ENCODE measurements at regions not wholly inside any gene's neighbourhood (a gene's known extent, or its start where the extent isn't known, plus 50 kb on each side); places are given as distances from the start of the nearest gene placed in this dataset.

GRCh38 chr4:103892586-103892985 lies 172.8 kb upstream of the TACR3 start (continued):
- no peak for TF ChIP-seq REST (IDR thresholded peaks at IDR 0.05; ENCODE audit: low read depth)
- no peak for TF ChIP-seq CEBPB (IDR thresholded peaks at IDR 0.05; ENCODE audit: low read depth)
- TF ChIP-seq CTCF (IDR thresholded peaks at IDR 0.05 in 2 of 3, conservative IDR thresholded peaks at IDR 0.05 in 1 of 3; ENCODE audit: borderline replicate concordance in 1 of 3, insufficient read depth in 1 of 3, low read depth in 2 of 3, low read length in 2 of 3): no peak
- no peak for TF ChIP-seq RAD21 (IDR thresholded peaks at IDR 0.05; ENCODE audit: low read depth)
- no peak for TF ChIP-seq SP1 (IDR thresholded peaks at IDR 0.05; ENCODE audit: low read depth)
- TF ChIP-seq SRF (IDR thresholded peaks at IDR 0.05; ENCODE audit: low read depth): no peak
- TF ChIP-seq EZH2phosphoT487 (IDR thresholded peaks at IDR 0.05; ENCODE audit: borderline replicate concordance): no peak

- CTCF ChIA-PET: no interaction called here
- H3K9ac ChIP-seq (ENCODE audit: low read length): no peak overlapping the region
- no peaks in the 10 kb centered on the region for H3K36me3 ChIP-seq (ENCODE audit: control insufficient read depth in 1 of 2, insufficient read depth in 2 of 2, low read length in 2 of 2)
- POLR2A ChIA-PET: no interaction called here
- H4K20me1 ChIP-seq (ENCODE audit: insufficient read depth): no peaks in the 10 kb centered on the region
- H3K27ac ChIP-seq (ENCODE audit: low read depth, low read length): no peak overlapping the region
- H3K27me3 ChIP-seq (ENCODE audit: insufficient read depth, low read length): no peaks in the 10 kb centered on the region
- no peaks in the 10 kb centered on the region for H3K4me1 ChIP-seq (ENCODE audit: control insufficient read depth in 1 of 2, insufficient read depth in 2 of 2, low read length in 2 of 2)
- DNase-seq (ENCODE audit: low read depth, low spot score): no peak
- H2AFZ ChIP-seq (ENCODE audit: low read depth, low read length, poor library complexity, severe bottlenecking): peak overlapping the region; percentile 5
- no peak for ATAC-seq
- TF ChIP-seq POLR2A (IDR thresholded peaks at IDR 0.05; ENCODE audit: borderline replicate concordance, extremely low read depth, insufficient read depth, insufficient read length): no peak
- H3K9me3 ChIP-seq (ENCODE audit: control insufficient read depth in 1 of 2, insufficient read depth in 1 of 2, low read depth in 1 of 2, low read length in 2 of 2): no peaks in the 10 kb centered on the region
- H3K4me2 ChIP-seq (ENCODE audit: low read length): no peak overlapping the region
- no TSS peak for BruUV-seq (replicated peaks)
- no peak overlapping the region for H3K4me3 ChIP-seq (replicated peaks in 1 of 2; ENCODE audit: low read depth in 1 of 2, low read length in 2 of 2)
- RAD21 ChIA-PET (ENCODE audit: low non-redundant PET in 1 of 2, low total read pairs in 2 of 2, uncharacterized antibody in 2 of 2, unreplicated experiment in 2 of 2): no interaction called here
- H3K79me2 ChIP-seq (ENCODE audit: insufficient read depth, low read length): no peaks in the 10 kb centered on the region
- no peaks in the 10 kb centered on the region for H3K9me2 ChIP-seq (ENCODE audit: insufficient read depth)
- intact Hi-C loops (cut with micrococcal nuclease): no loop called here
Observed at GRCh38 chr4:103887191-103887590, 167.4 kb upstream of the TACR3 start.
